ENCODE measurements at regions not wholly inside any gene's neighbourhood (a gene's known extent, or its start where the extent isn't known, plus 50 kb on each side); places are given as distances from the start of the nearest gene placed in this dataset.
"Not testable (repeated sequence)": the region's sequence is repeated elsewhere in the genome, so short reads cannot be mapped to it uniquely, and the experiment has no call there.

GRCh38 chr20:30899370-30900079, 357.9 kb upstream of the DEFB115 start:
- DNase-seq: not testable (repeated sequence)

- DNase-seq: not testable (repeated sequence)
Measured at GRCh38 chr20:30900080-30900719, 357.3 kb upstream of the DEFB115 start.

GRCh38 chr20:30905231-30905630, 352.2 kb upstream of the DEFB115 start:
- DNase-seq: not testable (repeated sequence)

- DNase-seq: no peak
Measured at GRCh38 chr20:30910937-30911725, 346.3 kb upstream of the DEFB115 start.

GRCh38 chr20:30911832-30912660, 345.4 kb upstream of the DEFB115 start:
- DNase-seq: not testable (repeated sequence)

- not testable (repeated sequence) for DNase-seq
Measured at GRCh38 chr20:30912661-30913026, 344.8 kb upstream of the DEFB115 start.

GRCh38 chr20:30916404-30916803, 341.1 kb upstream of the DEFB115 start:
- not testable (repeated sequence) for DNase-seq

- no peak for DNase-seq
Measured at GRCh38 chr20:30919514-30920188, 337.8 kb upstream of the DEFB115 start.

- no peak for DNase-seq
Measured at GRCh38 chr20:30921286-30922071, 336.0 kb upstream of the DEFB115 start.

GRCh38 chr20:30922129-30922528, 335.3 kb upstream of the DEFB115 start:
- no peak for DNase-seq

- DNase-seq: no peak
Measured at GRCh38 chr20:30937790-30938189, 319.7 kb upstream of the DEFB115 start.

- DNase-seq: no peak
Measured at GRCh38 chr20:30949761-30950160, 307.7 kb upstream of the DEFB115 start.

GRCh38 chr20:30951088-30951487, 306.4 kb upstream of the DEFB115 start:
- not testable (repeated sequence) for DNase-seq

- DNase-seq: not testable (repeated sequence)
Measured at GRCh38 chr20:30956649-30957048, 300.8 kb upstream of the DEFB115 start.

- DNase-seq: not testable (repeated sequence)
Measured at GRCh38 chr20:30959208-30959607, 298.3 kb upstream of the DEFB115 start.

GRCh38 chr20:30963591-30963990, 293.9 kb upstream of the DEFB115 start:
- DNase-seq: no peak

- DNase-seq: not testable (repeated sequence)
Measured at GRCh38 chr20:30975859-30976258, 281.6 kb upstream of the DEFB115 start.

- DNase-seq: no peak
Measured at GRCh38 chr20:30985386-30985785, 272.1 kb upstream of the DEFB115 start.

Data from fibroblast of skin of right quadriceps (primary cell).